H54 (cell line): ENCODE measurements at regions not wholly inside any gene's neighbourhood (a gene's known extent, or its start where the extent isn't known, plus 50 kb on each side); places are given as distances from the start of the nearest gene placed in this dataset.

Experiments used
- DNase-seq: peaks from one replicate; pipeline ENCODE4 v3.0.0; 2011; ENCODE audit warnings: low spot score, mixed read lengths; ENCODE audit not compliant: insufficient read length
- FAIRE-seq: peaks from 3 replicates; lab custom pipeline; 2011; peaks lifted over from hg19 to GRCh38; lab: Jason Lieb, UNC
- POLR2A ChIP-seq: IDR thresholded peaks from 2 replicates; pipeline ENCODE4 v1.6.1; 2011; ENCODE audit warnings: low read depth, mild to moderate bottlenecking, low read length

DNA sequence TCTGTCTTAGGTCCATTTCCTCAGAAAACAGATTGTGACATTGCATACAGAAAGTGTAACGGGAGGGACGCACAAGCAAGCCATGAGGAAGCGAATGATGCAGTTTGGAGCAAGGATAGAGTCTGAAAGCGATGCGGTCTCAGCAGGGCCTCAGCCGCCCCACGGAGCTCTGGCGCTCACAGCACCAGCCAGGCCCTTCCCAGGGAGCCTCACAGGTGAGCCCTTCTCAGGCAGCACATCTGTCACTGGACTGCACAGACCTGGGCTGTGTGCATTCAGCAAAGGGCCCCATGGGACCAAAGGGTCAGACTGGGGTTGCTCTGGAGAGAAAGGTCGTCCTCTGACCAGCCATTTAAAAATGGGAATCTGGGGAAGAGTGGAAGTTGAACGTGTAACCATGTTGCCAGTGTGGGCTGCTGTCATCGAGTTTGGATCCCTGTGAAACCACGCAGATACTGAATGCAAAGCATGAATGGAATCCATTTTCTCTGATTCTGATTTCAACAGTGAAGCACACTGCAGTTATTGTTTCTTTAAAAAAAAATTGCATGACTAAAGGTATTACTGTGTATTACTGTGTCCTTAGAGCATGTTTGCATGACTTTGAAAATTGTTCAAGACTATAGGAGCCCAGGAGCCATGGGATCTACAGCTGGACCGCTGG, 350.0 kb upstream of the AKR1E2 start:
- no peak for TF ChIP-seq POLR2A
- DNase-seq (no peak), FAIRE-seq (no peak)

DNA sequence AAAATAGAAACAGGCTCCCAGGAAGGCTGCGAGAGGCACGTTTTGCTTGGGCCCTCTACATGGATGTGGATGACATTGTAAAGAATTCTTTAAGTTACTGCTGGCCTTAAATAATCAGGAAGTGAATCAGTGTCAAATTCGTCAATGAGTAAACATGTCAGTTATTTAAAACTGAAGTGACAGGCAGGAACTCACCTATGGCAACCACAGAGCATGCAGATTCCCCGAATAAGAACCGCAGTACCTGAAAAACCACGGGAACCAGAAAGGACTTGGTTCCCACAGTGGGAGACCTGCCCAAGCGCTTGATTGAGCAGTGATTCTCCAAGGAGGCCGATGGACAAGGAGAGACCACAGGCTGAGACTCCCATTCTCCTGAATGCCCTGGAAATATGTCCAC, 351.2 kb upstream of the AKR1E2 start:
- FAIRE-seq = no peak
- no peak for DNase-seq
- TF ChIP-seq POLR2A = no peak

DNA sequence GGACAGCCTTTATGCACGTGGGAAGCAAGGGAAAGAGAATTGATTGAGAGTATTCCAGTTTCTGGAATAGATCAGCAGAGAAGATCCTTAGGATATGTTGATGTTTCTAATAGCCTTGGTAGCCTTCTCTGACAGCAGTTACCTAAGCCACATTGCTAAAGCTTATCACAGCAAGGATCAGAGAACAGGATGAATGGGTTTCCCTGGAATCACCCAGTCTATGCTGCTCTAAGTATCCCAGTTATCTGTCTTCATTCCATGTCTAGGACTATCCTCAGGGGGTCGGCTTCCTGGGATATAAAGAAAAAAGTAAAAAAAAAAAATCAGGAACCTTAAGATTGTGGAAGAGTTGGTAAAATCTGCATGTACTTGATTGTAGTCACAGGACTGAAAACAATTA, 352.0 kb upstream of the AKR1E2 start:
- DNase-seq (no peak), FAIRE-seq (no peak)
- no peak for TF ChIP-seq POLR2A

DNA sequence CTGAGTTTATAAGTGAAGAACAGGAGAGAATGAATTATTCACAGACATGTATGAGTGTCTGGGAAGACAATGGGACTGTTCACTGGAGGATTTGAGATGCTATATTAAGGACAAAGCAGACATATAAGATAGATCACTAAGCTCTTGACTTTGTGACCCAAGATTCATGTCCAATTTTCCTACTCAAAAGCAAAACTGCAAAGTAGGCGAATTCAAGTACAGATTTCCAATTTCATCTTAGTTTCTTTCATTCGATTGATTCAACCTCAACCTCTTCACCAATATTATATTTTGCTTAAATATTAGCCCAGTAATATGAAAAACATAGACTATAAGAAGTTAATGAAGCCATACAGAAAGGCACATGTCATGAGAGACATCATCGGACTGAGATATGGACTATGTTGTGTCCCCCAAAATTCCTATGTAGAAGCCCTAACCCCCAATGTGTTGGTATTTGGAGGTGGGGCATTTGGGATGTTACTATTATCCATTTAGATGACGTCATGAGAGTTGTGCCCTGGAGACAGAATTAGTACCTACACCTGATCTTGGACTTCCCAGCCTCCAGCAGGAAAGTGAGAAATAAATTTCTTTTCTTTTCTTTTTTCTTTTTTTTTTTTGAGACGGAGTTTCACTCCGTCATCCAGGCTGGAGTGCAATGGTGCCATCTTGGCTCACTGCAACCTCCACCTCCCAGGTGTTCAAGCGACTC, 353.7 kb upstream of the AKR1E2 start:
- DNase-seq (no peak), FAIRE-seq (no peak)
- TF ChIP-seq POLR2A = no peak

DNA sequence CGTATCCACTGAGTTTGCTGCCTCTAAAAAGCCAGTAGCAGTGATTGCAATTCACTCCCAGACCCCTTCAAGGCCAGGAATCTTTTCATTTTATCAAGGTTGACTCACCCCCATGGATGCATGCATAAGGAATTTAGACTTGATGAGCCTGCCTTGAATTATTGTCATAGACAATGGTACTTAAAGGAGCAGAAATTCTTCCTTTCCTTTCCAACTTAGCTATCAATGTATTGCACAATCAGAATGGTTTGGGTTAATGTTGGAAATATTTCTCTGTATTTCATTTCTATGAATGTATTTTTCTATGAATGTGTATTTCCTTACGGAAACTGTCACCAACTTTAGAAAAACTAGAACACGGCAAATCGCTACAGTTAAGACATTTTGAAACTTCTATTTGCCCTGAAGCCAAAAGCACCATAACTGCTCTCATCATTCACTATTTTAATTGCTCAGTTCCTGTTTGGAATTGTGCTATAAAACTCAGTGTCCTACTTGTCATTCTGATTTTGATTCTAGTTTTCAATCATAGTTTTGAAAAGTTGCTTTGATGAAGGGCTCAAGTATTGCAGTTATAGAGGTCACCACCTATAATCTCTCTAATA, 355.7 kb upstream of the AKR1E2 start:
- peak; percentile 5 for DNase-seq
- FAIRE-seq = peak; percentile 11
- TF ChIP-seq POLR2A = no peak

DNA sequence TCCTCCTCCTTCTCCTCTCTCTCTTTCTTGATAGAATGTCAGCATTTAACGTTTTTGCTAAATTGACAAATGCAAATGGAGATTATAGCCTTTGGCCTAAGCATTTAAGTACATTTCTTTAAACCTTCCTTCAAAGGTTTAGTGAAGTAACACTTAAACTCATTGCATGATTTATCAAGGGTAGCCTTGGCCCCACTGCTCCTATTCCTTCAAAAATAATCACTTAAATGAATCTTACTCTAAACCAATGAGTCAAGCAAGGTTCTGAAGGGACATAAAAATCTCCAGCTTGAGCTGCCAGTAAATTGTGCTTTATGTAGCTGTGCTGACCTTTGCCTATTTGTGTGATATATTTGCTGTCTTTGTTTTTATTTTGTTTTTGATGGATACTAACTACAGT, 358.5 kb upstream of the AKR1E2 start:
- no peak for TF ChIP-seq POLR2A
- no peak for DNase-seq
- no peak for FAIRE-seq

DNA sequence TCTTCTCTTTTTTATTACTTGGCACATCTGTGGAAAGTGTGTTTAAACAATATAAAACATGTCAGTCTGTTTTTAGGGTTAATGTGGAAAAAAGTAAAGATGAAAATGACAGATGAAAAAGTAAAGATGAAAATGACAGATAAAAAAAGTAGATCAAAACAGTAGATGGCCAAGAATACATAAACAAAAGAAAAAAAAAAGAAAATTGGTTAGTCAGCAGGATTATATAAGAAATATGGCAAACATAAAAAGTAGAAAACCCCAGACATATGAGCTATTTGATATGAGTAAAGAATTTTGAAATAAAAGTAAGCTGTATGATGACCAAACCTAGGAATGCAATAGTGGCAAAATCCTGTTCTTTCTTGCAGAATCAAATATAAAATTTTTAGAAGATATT, 365.7 kb upstream of the AKR1E2 start:
- no peak for TF ChIP-seq POLR2A
- FAIRE-seq = no peak
- no peak for DNase-seq

DNA sequence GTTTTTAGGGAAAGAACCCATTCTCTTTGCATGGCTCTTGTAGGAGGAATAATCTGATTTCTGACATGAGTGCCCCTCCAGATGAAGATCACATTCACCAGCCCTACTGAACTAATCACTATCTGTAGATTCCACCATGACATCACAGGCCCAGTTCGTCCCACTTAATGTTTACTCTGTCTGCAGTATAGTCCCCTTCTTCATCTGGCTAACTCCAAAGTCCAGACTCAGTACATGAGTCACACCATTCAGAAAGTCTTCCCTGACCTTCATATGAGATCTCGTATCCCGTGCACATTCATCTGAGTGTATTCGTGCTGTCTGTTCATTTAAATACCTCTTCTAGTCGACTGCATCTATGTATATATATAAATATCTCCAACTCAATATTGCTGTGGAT, 366.5 kb upstream of the AKR1E2 start:
- TF ChIP-seq POLR2A = no peak
- no peak for DNase-seq
- no peak for FAIRE-seq

DNA sequence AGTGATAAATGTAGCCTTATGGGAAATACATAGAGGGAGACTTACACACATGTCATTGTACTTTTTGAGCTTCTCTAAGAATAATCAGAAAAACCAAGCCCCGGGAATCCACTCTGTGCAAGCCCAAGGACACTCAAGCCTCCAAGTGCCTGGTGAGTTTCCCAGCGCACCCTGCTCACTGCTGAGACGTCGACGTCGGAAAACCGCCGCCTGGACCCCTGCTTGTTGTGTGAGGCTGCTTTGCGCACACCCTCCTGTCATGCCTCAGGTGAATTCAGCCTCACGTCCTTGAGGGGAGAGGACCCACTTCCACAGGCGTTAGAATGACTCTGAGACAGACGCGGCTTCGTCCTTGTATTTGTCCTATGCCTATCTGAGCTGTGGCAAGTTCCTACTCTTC, 368.4 kb upstream of the AKR1E2 start:
- TF ChIP-seq POLR2A = no peak
- FAIRE-seq = no peak
- no peak for DNase-seq

DNA sequence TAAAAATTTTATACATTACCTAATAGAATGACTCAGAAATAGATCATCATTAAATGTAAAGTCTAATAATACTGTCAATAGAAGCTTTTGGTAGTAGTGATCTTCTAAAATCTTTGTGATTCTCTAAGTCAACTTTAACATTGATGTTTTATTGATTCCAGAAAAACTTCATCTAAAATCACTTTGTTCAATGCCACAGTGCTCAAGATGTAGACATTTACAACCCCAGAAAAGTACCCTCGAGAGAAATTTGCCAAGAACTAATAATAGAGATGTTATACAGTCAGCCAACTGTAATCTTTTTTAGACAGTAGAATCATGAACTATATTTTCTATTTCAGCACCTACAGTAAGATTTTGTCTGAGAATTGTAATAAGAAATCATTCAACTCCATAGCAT, 369.2 kb upstream of the AKR1E2 start:
- no peak for FAIRE-seq
- DNase-seq = no peak
- no peak for TF ChIP-seq POLR2A

DNA sequence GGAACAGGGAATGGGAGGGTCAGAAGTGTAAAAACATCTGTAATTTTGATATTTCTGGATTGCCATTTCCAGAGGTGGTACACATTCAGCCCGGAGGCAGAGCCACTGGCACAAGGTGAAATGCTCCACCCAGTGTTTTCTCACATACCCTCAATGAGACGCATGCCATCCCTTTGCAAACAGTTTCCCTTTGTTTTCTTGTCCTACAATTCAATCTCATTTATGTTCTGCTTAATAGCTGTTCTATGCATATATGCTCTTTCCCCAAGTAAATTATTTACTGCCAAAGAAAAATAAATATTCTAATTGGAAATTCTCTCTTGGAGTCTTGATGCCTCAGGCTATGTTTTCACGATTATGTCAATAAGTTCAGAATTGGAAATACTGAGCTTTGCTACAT, 369.7 kb upstream of the AKR1E2 start:
- TF ChIP-seq POLR2A = no peak
- FAIRE-seq = no peak
- DNase-seq = no peak

DNA sequence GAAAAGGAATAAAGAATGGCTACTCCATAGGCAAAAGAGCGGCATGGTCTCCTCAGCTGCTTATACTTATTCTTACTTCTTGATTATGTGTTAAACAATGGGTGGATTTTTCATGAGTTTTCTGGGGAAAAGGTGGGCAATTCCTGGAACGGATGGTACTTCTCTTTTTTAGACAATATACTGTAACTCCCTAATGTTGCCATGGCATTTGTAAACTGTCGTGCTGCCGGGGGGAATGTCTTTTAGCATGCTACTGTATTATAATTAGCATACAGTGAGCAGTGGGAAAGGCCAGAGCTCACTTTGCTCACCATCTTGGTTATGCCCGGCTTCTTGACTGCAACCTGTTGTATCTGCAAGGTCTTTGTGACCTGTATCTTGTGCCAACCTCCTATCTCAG, 372.1 kb upstream of the AKR1E2 start:
- DNase-seq = no peak
- TF ChIP-seq POLR2A = no peak
- FAIRE-seq = no peak

DNA sequence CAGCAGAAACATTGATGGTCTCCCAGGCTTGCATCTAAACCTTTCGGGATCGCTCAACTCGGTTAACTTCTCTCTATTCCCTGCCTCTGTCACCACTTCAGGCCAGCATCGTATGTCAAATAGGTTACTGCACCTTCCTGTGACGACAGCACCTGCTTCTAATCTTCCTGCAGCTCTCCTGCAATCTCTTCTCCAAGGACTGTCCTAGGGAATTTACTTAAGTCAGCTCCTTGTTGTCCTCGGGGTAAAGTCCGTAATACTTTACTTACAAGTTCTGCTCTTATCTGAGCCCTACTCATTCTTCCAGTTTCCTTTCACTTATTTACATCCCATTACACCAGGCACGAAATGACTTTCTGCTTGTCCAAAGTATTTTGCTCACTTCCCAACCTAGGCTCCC, 372.7 kb upstream of the AKR1E2 start:
- DNase-seq = no peak
- no peak for TF ChIP-seq POLR2A
- no peak for FAIRE-seq

DNA sequence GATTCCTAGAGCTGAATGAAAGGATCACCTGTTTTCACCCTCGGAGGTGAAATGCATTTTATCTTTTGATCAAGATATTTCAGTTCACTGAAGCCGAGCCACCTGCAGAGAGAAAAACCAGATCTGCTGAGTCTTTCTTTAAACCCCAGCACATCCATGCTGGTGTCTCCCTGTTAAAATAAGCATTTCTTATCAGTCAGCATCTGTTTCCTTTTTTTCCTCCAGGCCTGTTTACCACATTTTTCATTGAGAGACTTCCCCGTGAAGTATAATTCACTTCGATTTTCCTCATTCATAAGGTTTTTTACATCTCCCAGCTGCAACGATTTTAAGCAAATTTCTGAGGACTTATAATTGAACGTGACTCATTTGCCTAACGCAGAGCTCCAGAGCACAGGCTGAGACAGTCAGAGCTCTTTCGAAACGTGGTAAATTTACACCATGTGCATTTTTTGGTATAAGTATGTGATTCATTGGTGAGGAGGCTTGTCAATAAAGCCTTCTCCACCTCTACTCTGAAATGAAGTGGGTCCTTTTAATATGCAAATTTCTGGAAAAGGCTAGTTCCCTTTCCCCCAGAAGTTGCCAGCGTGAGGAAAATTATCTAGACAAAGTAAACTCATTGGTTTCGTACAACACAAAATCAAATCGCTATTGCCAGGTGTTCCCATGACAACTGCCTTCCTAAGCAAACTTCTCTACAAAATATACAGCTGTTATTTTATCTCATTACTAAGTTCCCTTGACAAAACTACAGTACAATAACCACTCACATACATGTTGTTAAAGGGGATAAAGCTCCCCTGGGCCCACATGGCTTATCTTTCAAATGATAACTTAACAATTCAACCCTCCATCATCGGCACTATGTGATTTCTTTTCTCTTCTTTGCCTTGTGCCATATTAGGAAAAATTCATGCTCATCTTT, 374.8 kb upstream of the AKR1E2 start:
- TF ChIP-seq POLR2A = no peak
- FAIRE-seq = no peak
- no peak for DNase-seq
